ENCODE measurements at regions not wholly inside any gene's neighbourhood (a gene's known extent, or its start where the extent isn't known, plus 50 kb on each side); places are given as distances from the start of the nearest gene placed in this dataset.

GRCh38 chr1:82874041-82874440, 1073.3 kb downstream of the ADGRL2 start:
- no peaks in the 10 kb centered on the region for H3K9me3 Mint-ChIP-seq
- TF ChIP-seq, protein P1, sequence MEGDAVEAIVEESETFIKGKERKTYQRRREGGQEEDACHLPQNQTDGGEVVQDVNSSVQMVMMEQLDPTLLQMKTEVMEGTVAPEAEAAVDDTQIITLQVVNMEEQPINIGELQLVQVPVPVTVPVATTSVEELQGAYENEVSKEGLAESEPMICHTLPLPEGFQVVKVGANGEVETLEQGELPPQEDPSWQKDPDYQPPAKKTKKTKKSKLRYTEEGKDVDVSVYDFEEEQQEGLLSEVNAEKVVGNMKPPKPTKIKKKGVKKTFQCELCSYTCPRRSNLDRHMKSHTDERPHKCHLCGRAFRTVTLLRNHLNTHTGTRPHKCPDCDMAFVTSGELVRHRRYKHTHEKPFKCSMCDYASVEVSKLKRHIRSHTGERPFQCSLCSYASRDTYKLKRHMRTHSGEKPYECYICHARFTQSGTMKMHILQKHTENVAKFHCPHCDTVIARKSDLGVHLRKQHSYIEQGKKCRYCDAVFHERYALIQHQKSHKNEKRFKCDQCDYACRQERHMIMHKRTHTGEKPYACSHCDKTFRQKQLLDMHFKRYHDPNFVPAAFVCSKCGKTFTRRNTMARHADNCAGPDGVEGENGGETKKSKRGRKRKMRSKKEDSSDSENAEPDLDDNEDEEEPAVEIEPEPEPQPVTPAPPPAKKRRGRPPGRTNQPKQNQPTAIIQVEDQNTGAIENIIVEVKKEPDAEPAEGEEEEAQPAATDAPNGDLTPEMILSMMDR (IDR thresholded peaks at IDR 0.05; ENCODE audit: unreplicated experiment), result no peak
- H3K27ac Mint-ChIP-seq, result no peak overlapping the region
- no peaks in the 10 kb centered on the region for H3K27me3 Mint-ChIP-seq (ENCODE audit: low read depth)
- H3K4me1 Mint-ChIP-seq, result no peaks in the 10 kb centered on the region
- no peak for DNase-seq (ENCODE audit: low spot score in 2 of 2, unreplicated experiment in 2 of 2)
- H3K4me3 Mint-ChIP-seq, result no peak overlapping the region
- no peaks in the 10 kb centered on the region for H3K36me3 Mint-ChIP-seq

DNA sequence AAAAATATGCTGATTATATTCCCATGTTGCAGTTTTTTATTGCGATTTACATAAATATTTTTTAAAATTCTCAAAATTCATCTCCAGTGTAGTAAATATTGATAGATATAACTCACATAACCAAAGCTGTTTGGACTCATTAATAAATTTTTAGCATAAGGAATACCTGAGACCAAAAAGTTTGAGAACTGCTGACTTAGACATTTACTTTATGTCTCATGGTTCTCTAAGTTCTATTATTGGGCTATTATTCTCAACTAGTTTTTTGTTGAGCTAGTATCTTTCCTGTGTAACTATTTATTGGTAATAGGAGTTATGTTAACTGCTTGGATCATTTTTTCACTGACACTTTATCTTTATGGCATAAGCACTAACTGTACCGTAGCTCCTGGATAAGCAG, 1069.6 kb downstream of the ADGRL2 start:
- H3K4me3 Mint-ChIP-seq, result no peak overlapping the region
- peaks cover 12% of the 10 kb centered on the region for H3K4me1 Mint-ChIP-seq
- H3K27me3 Mint-ChIP-seq (ENCODE audit: low read depth), result no peaks in the 10 kb centered on the region
- TF ChIP-seq, protein P1 (IDR thresholded peaks at IDR 0.05; ENCODE audit: unreplicated experiment), result no peak
- H3K36me3 Mint-ChIP-seq, result no peaks in the 10 kb centered on the region
- no peak for DNase-seq (ENCODE audit: low spot score in 2 of 2, unreplicated experiment in 2 of 2)
- no peaks in the 10 kb centered on the region for H3K9me3 Mint-ChIP-seq
- no peak overlapping the region for H3K27ac Mint-ChIP-seq

GRCh38 chr1:82867781-82868180, 1067.0 kb downstream of the ADGRL2 start:
- peak overlapping the region; percentile 49 for H3K27ac Mint-ChIP-seq
- DNase-seq (ENCODE audit: low spot score in 2 of 2, unreplicated experiment in 2 of 2), result no peak
- TF ChIP-seq, protein P1 (IDR thresholded peaks at IDR 0.05; ENCODE audit: unreplicated experiment), result no peak
- H3K27me3 Mint-ChIP-seq (ENCODE audit: low read depth), result no peaks in the 10 kb centered on the region
- peaks cover 12% of the 10 kb centered on the region for H3K4me1 Mint-ChIP-seq
- no peaks in the 10 kb centered on the region for H3K36me3 Mint-ChIP-seq
- no peaks in the 10 kb centered on the region for H3K9me3 Mint-ChIP-seq
- no peak overlapping the region for H3K4me3 Mint-ChIP-seq

DNA sequence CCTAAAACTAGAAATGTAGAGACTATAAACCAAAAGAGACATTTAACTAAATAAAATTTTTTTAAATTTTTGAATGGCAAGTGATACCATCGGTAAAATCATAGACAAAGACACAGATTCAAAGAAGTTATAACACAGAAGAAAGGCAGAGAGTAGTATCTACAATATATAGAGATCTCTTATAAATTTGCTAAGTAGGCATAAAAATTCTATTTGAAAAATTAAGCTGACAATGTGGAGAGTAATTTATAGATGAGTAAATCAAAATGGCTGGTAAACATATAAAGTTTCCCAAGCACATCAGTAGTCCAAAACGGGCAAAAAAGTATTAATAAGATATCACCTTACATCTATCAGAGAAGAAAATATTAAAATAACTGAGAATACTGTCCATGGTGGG, 1061.0 kb downstream of the ADGRL2 start:
- Mint-ChIP-seq H3K27ac (no peak overlapping the region), H3K9me3 (no peaks in the 10 kb centered on the region), H3K27me3 (ENCODE audit: low read depth) (no peaks in the 10 kb centered on the region), H3K4me1 (peaks cover 13% of the 10 kb centered on the region), H3K4me3 (no peak overlapping the region), H3K36me3 (no peaks in the 10 kb centered on the region)
- TF ChIP-seq, protein P1 (IDR thresholded peaks at IDR 0.05; ENCODE audit: unreplicated experiment), result no peak
- no peak for DNase-seq (ENCODE audit: low spot score in 2 of 2, unreplicated experiment in 2 of 2)

- Mint-ChIP-seq H3K4me3 (no peak overlapping the region), H3K27me3 (ENCODE audit: low read depth) (no peaks in the 10 kb centered on the region), H3K36me3 (no peaks in the 10 kb centered on the region), H3K9me3 (peaks cover 9% of the 10 kb centered on the region), H3K27ac (no peak overlapping the region), H3K4me1 (peaks cover 13% of the 10 kb centered on the region)
- TF ChIP-seq, protein P1 (IDR thresholded peaks at IDR 0.05; ENCODE audit: unreplicated experiment), result no peak
- no peak for DNase-seq (ENCODE audit: low spot score in 2 of 2, unreplicated experiment in 2 of 2)
Observed at GRCh38 chr1:82858031-82858430, 1057.3 kb downstream of the ADGRL2 start.

GRCh38 chr1:82849460-82849859, 1048.7 kb downstream of the ADGRL2 start:
- H3K36me3 Mint-ChIP-seq, result no peaks in the 10 kb centered on the region
- TF ChIP-seq, protein P1 (IDR thresholded peaks at IDR 0.05; ENCODE audit: unreplicated experiment), result no peak
- no peak overlapping the region for H3K4me3 Mint-ChIP-seq
- H3K27me3 Mint-ChIP-seq (ENCODE audit: low read depth), result no peaks in the 10 kb centered on the region
- H3K27ac Mint-ChIP-seq, result no peak overlapping the region
- peaks cover 10% of the 10 kb centered on the region for H3K4me1 Mint-ChIP-seq
- peaks cover 3% of the 10 kb centered on the region for H3K9me3 Mint-ChIP-seq
- no peak for DNase-seq (ENCODE audit: low spot score in 2 of 2, unreplicated experiment in 2 of 2)
